Esophagus squamous epithelium (tissue), 4 donors: ENCODE measurements at regions not wholly inside any gene's neighbourhood (a gene's known extent, or its start where the extent isn't known, plus 50 kb on each side); places are given as distances from the start of the nearest gene placed in this dataset.

Source experiments
- POLR2A ChIP-seq, 4 donors: fragments of 450-650 bp; IDR thresholded peaks; one replicate each; pipeline ENCODE4 v1.6.1; 2017; ENCODE audit warnings: antibody characterized with exemption in 4 of 4, mild to moderate bottlenecking in 4 of 4, moderate library complexity in 3 of 4
- TF ChIP-seq, protein P1 (sequence below), 6 experiments: fragments of 450-650 bp in 4 of 6; fragments of 200-600 bp in 2 of 6; sonication (generic) in 2 of 6; IDR thresholded peaks; one replicate each; pipeline ENCODE4 v1.5.1; 2016 to 2019; ENCODE audit warnings: antibody characterized with exemption in 6 of 6, mild to moderate bottlenecking in 4 of 6, moderate library complexity in 4 of 6

GRCh38 chr5:74454263-74455030 is 186.1 kb downstream of the ENC1 start:
- TF ChIP-seq, protein P1, sequence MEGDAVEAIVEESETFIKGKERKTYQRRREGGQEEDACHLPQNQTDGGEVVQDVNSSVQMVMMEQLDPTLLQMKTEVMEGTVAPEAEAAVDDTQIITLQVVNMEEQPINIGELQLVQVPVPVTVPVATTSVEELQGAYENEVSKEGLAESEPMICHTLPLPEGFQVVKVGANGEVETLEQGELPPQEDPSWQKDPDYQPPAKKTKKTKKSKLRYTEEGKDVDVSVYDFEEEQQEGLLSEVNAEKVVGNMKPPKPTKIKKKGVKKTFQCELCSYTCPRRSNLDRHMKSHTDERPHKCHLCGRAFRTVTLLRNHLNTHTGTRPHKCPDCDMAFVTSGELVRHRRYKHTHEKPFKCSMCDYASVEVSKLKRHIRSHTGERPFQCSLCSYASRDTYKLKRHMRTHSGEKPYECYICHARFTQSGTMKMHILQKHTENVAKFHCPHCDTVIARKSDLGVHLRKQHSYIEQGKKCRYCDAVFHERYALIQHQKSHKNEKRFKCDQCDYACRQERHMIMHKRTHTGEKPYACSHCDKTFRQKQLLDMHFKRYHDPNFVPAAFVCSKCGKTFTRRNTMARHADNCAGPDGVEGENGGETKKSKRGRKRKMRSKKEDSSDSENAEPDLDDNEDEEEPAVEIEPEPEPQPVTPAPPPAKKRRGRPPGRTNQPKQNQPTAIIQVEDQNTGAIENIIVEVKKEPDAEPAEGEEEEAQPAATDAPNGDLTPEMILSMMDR (IDR thresholded peaks at IDR 0.05) = no peak
- no peak for TF ChIP-seq POLR2A (IDR thresholded peaks at IDR 0.05)
